Ramos (cell line): ENCODE measurements at regions not wholly inside any gene's neighbourhood (a gene's known extent, or its start where the extent isn't known, plus 50 kb on each side); places are given as distances from the start of the nearest gene placed in this dataset.
"Not testable (repeated sequence)": the region's sequence is repeated elsewhere in the genome, so short reads cannot be mapped to it uniquely, and the experiment has no call there.

Experiments used
- in situ Hi-C: fragments of 300-500 bp; cut with MboI; formaldehyde crosslinking; loops from one replicate; pipeline ENCODE4 v1.14.3; 2022; ENCODE audit warnings: low sequenced_read_pairs; ENCODE audit not compliant: unreplicated experiment

- in situ Hi-C loops = no loop called here
Measured at GRCh38 chr10:65719790-65720189, 1206.0 kb upstream of the LRRTM3 start.

GRCh38 chr10:65720901-65721300, 1204.9 kb upstream of the LRRTM3 start:
- in situ Hi-C loops = no loop called here

- in situ Hi-C loops = no loop called here
Measured at GRCh38 chr10:65723525-65723924, 1202.3 kb upstream of the LRRTM3 start.

- in situ Hi-C loops = no loop called here
Measured at GRCh38 chr10:65735382-65735781, 1190.5 kb upstream of the LRRTM3 start.

- in situ Hi-C loops = no loop called here
Measured at GRCh38 chr10:65742906-65743305, 1182.9 kb upstream of the LRRTM3 start.

- in situ Hi-C loops = no loop called here
Measured at GRCh38 chr10:65751218-65751617, 1174.6 kb upstream of the LRRTM3 start.

- in situ Hi-C loops = no loop called here
Measured at GRCh38 chr10:65751896-65752295, 1173.9 kb upstream of the LRRTM3 start.

- in situ Hi-C loops = no loop called here
Measured at GRCh38 chr10:65753532-65753931, 1172.3 kb upstream of the LRRTM3 start.

- in situ Hi-C loops = no loop called here
Measured at GRCh38 chr10:65754112-65754511, 1171.7 kb upstream of the LRRTM3 start.

- in situ Hi-C loops = no loop called here
Measured at GRCh38 chr10:65762311-65762710, 1163.5 kb upstream of the LRRTM3 start.

- in situ Hi-C loops = no loop called here
Measured at GRCh38 chr10:65765006-65765541, 1160.8 kb upstream of the LRRTM3 start.

- in situ Hi-C loops = no loop called here
Measured at GRCh38 chr10:65769828-65770227, 1156.0 kb upstream of the LRRTM3 start.

GRCh38 chr10:65778753-65779152, 1147.1 kb upstream of the LRRTM3 start:
- in situ Hi-C loops = no loop called here

- in situ Hi-C loops = no loop called here
Measured at GRCh38 chr10:65779985-65780384, 1145.9 kb upstream of the LRRTM3 start.

GRCh38 chr10:65786279-65786678, 1139.6 kb upstream of the LRRTM3 start:
- in situ Hi-C loops = no loop called here

- in situ Hi-C loops = no loop called here
Measured at GRCh38 chr10:65787571-65787970, 1138.3 kb upstream of the LRRTM3 start.

GRCh38 chr10:65788271-65788670, 1137.6 kb upstream of the LRRTM3 start:
- in situ Hi-C loops = no loop called here

- in situ Hi-C loops = no loop called here
Measured at GRCh38 chr10:65791979-65792378, 1133.9 kb upstream of the LRRTM3 start.

GRCh38 chr10:65793738-65794425, 1132.0 kb upstream of the LRRTM3 start:
- in situ Hi-C loops = no loop called here

GRCh38 chr10:65794861-65795260, 1131.0 kb upstream of the LRRTM3 start:
- in situ Hi-C loops = not testable (repeated sequence)

GRCh38 chr10:65796472-65796871, 1129.4 kb upstream of the LRRTM3 start:
- in situ Hi-C loops = no loop called here

- in situ Hi-C loops = no loop called here
Measured at GRCh38 chr10:65798133-65798532, 1127.7 kb upstream of the LRRTM3 start.
